ENCODE measurements at regions not wholly inside any gene's neighbourhood (a gene's known extent, or its start where the extent isn't known, plus 50 kb on each side); places are given as distances from the start of the nearest gene placed in this dataset.

GRCh38 chr12:85476756-85477155, 196.7 kb downstream of the ALX1 start:
- H2AFZ ChIP-seq (replicated peaks), result no peak overlapping the region
- Mint-ChIP-seq H3K36me3 (no peaks in the 10 kb centered on the region), H3K4me1 (no peaks in the 10 kb centered on the region), H3K27me3 (ENCODE audit: insufficient read depth, low read depth) (no peaks in the 10 kb centered on the region), H3K4me3 (no peak overlapping the region), H3K9me3 (no peaks in the 10 kb centered on the region), H3K27ac (no peak overlapping the region)
- DNase-seq (ENCODE audit: low spot score), result no peak
- no peak overlapping the region for H3K27ac ChIP-seq
- H3K27me3 ChIP-seq, result no peaks in the 10 kb centered on the region
- no peak overlapping the region for H3K4me3 ChIP-seq
- H3F3A ChIP-seq (ENCODE audit: low read depth), result no peaks in the 10 kb centered on the region
- TF ChIP-seq CTCF (IDR thresholded peaks at IDR 0.05), result no peak
- no peak for TF ChIP-seq EZH2 (IDR thresholded peaks at IDR 0.05)
- no peak for TF ChIP-seq EZH2phosphoT487 (IDR thresholded peaks at IDR 0.05)
- H3K79me2 ChIP-seq (ENCODE audit: low read depth), result no peaks in the 10 kb centered on the region
- H4K20me1 ChIP-seq (ENCODE audit: low read depth), result no peaks in the 10 kb centered on the region
- H3K4me2 ChIP-seq, result no peak overlapping the region
- H3K9me3 ChIP-seq (ENCODE audit: low read depth), result no peaks in the 10 kb centered on the region
- H3K9ac ChIP-seq, result no peak overlapping the region
- H3K36me3 ChIP-seq, result no peaks in the 10 kb centered on the region
- no peaks in the 10 kb centered on the region for H3K4me1 ChIP-seq

GRCh38 chr12:85484387-85484786, 204.4 kb downstream of the ALX1 start:
- no peak overlapping the region for H3K27ac ChIP-seq
- H3K9ac ChIP-seq, result no peak overlapping the region
- no peak overlapping the region for H3K4me3 ChIP-seq
- no peak for TF ChIP-seq EZH2phosphoT487 (IDR thresholded peaks at IDR 0.05)
- no peak for TF ChIP-seq CTCF (IDR thresholded peaks at IDR 0.05)
- no peak for TF ChIP-seq EZH2 (IDR thresholded peaks at IDR 0.05)
- no peaks in the 10 kb centered on the region for H3K36me3 ChIP-seq
- Mint-ChIP-seq H3K36me3 (no peaks in the 10 kb centered on the region), H3K27ac (no peak overlapping the region), H3K9me3 (no peaks in the 10 kb centered on the region), H3K4me1 (peaks cover 2% of the 10 kb centered on the region), H3K27me3 (ENCODE audit: insufficient read depth, low read depth) (no peaks in the 10 kb centered on the region), H3K4me3 (no peak overlapping the region)
- H3K27me3 ChIP-seq, result no peaks in the 10 kb centered on the region
- H3K79me2 ChIP-seq (ENCODE audit: low read depth), result no peaks in the 10 kb centered on the region
- no peaks in the 10 kb centered on the region for H3K9me3 ChIP-seq (ENCODE audit: low read depth)
- H2AFZ ChIP-seq (replicated peaks), result no peak overlapping the region
- H4K20me1 ChIP-seq (ENCODE audit: low read depth), result no peaks in the 10 kb centered on the region
- H3K4me1 ChIP-seq, result no peaks in the 10 kb centered on the region
- no peak for DNase-seq (ENCODE audit: low spot score)
- no peak overlapping the region for H3K4me2 ChIP-seq
- H3F3A ChIP-seq (ENCODE audit: low read depth), result no peaks in the 10 kb centered on the region

GRCh38 chr12:85489194-85489593, 209.2 kb downstream of the ALX1 start:
- Histone ChIP-seq H3F3A (ENCODE audit: low read depth) (no peaks in the 10 kb centered on the region), H3K4me1 (no peaks in the 10 kb centered on the region), H4K20me1 (ENCODE audit: low read depth) (no peaks in the 10 kb centered on the region), H3K9me3 (ENCODE audit: low read depth) (no peaks in the 10 kb centered on the region), H3K79me2 (ENCODE audit: low read depth) (no peaks in the 10 kb centered on the region), H3K4me3 (no peak overlapping the region), H3K27me3 (no peaks in the 10 kb centered on the region), H3K4me2 (no peak overlapping the region), H2AFZ (replicated peaks) (no peak overlapping the region), H3K27ac (no peak overlapping the region), H3K36me3 (no peaks in the 10 kb centered on the region), H3K9ac (no peak overlapping the region)
- Mint-ChIP-seq H3K27me3 (ENCODE audit: insufficient read depth, low read depth) (no peaks in the 10 kb centered on the region), H3K27ac (no peak overlapping the region), H3K9me3 (peaks cover 3% of the 10 kb centered on the region), H3K36me3 (no peaks in the 10 kb centered on the region), H3K4me1 (no peaks in the 10 kb centered on the region), H3K4me3 (no peak overlapping the region)
- TF ChIP-seq EZH2phosphoT487 (IDR thresholded peaks at IDR 0.05) (no peak), CTCF (IDR thresholded peaks at IDR 0.05) (no peak), EZH2 (IDR thresholded peaks at IDR 0.05) (no peak)
- DNase-seq (ENCODE audit: low spot score), result no peak

DNA sequence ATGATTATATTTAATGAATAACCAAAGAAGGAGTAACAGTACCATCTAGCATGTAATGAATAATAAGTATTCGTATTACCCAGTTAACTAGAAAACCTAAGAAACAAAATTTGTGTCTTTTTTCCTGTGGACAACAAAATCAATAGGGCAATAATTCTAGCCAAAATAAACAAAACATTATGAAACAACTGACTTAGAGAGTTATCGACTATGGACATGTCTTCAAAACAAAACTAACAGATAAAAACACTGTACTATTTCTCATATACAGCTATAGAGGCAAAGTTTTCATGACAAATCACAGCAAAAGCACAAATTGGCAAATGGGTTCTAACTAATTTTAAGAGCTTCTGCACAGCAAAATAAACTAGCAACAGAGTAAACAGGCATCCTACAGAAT, 224.1 kb downstream of the ALX1 start:
- Histone ChIP-seq H2AFZ (replicated peaks) (no peak overlapping the region), H4K20me1 (ENCODE audit: low read depth) (no peaks in the 10 kb centered on the region), H3K9me3 (ENCODE audit: low read depth) (no peaks in the 10 kb centered on the region), H3K36me3 (no peaks in the 10 kb centered on the region), H3K27ac (no peak overlapping the region), H3K9ac (no peak overlapping the region), H3K79me2 (ENCODE audit: low read depth) (no peaks in the 10 kb centered on the region), H3F3A (ENCODE audit: low read depth) (no peaks in the 10 kb centered on the region), H3K27me3 (no peaks in the 10 kb centered on the region), H3K4me2 (no peak overlapping the region), H3K4me3 (no peak overlapping the region), H3K4me1 (no peaks in the 10 kb centered on the region)
- no peak overlapping the region for H3K27ac Mint-ChIP-seq
- DNase-seq (ENCODE audit: low spot score), result no peak
- no peaks in the 10 kb centered on the region for H3K36me3 Mint-ChIP-seq
- TF ChIP-seq EZH2 (IDR thresholded peaks at IDR 0.05), result no peak
- TF ChIP-seq CTCF (IDR thresholded peaks at IDR 0.05), result no peak
- TF ChIP-seq EZH2phosphoT487 (IDR thresholded peaks at IDR 0.05), result no peak
- peaks cover 2% of the 10 kb centered on the region for H3K27me3 Mint-ChIP-seq (ENCODE audit: insufficient read depth, low read depth)
- peaks cover under 1% of the 10 kb centered on the region for H3K4me1 Mint-ChIP-seq
- no peak overlapping the region for H3K4me3 Mint-ChIP-seq
- no peaks in the 10 kb centered on the region for H3K9me3 Mint-ChIP-seq

Data from neural progenitor cell (in vitro differentiated cells).